Hepatocyte (in vitro differentiated cells): ENCODE measurements at regions not wholly inside any gene's neighbourhood (a gene's known extent, or its start where the extent isn't known, plus 50 kb on each side); places are given as distances from the start of the nearest gene placed in this dataset.

Experiments used
- DNase-seq: peaks from one replicate; pipeline ENCODE4 v3.0.0-alpha.2; 2016; ENCODE audit warnings: low spot score
- H2AFZ ChIP-seq: fragments of 200-600 bp; sonication (generic); 2 replicates; pipeline ENCODE4 v1.6.0; 2016; ENCODE audit warnings: antibody characterized with exemption, mild to moderate bottlenecking
- H3K27ac ChIP-seq: fragments of 200-600 bp; sonication (generic); 2 replicates; pipeline ENCODE4 v1.5.1; 2016; ENCODE audit warnings: mild to moderate bottlenecking
- H3K27me3 ChIP-seq: fragments of 200-600 bp; sonication (generic); 2 replicates; pipeline ENCODE4 v1.6.1; 2016
- H3K36me3 ChIP-seq: fragments of 200-600 bp; sonication (generic); replicated peaks from 2 replicates; pipeline ENCODE4 v1.5.1; 2016; ENCODE audit warnings: low read depth; ENCODE audit not compliant: insufficient read depth
- H3K4me1 ChIP-seq: fragments of 200-600 bp; sonication (generic); 2 replicates; pipeline ENCODE4 v1.5.1; 2016; ENCODE audit warnings: mild to moderate bottlenecking, moderate library complexity; ENCODE audit not compliant: insufficient read depth
- H3K4me2 ChIP-seq: fragments of 200-600 bp; sonication (generic); 2 replicates; pipeline ENCODE4 v1.6.0; 2016
- H3K4me3 ChIP-seq: fragments of 200-600 bp; sonication (generic); 2 replicates; pipeline ENCODE4 v1.5.1; 2016; ENCODE audit warnings: mild to moderate bottlenecking
- H3K79me2 ChIP-seq: fragments of 200-600 bp; sonication (generic); 2 replicates; pipeline ENCODE4 v1.6.0; 2017; ENCODE audit warnings: mild to moderate bottlenecking
- H3K9me2 ChIP-seq: fragments of 200-600 bp; sonication (generic); replicated peaks from 2 replicates; pipeline ENCODE4 v1.6.0; 2017; ENCODE audit warnings: mild to moderate bottlenecking; ENCODE audit not compliant: insufficient read depth
- H3K9me3 ChIP-seq: fragments of 200-600 bp; sonication (generic); 2 replicates; pipeline ENCODE4 v1.5.1; 2016; ENCODE audit warnings: low read depth, mild to moderate bottlenecking
- H4K20me1 ChIP-seq: fragments of 200-600 bp; sonication (generic); 2 replicates; pipeline ENCODE4 v1.6.0; 2016; ENCODE audit warnings: mild to moderate bottlenecking; ENCODE audit not compliant: insufficient read depth, poor library complexity, severe bottlenecking
- EZH2 ChIP-seq: fragments of 200-600 bp; sonication (generic); IDR thresholded peaks from 2 replicates; pipeline ENCODE4 v1.6.1; 2016; ENCODE audit warnings: antibody characterized with exemption, mild to moderate bottlenecking, borderline replicate concordance
- EZH2phosphoT487 ChIP-seq: fragments of 200-600 bp; sonication (generic); IDR thresholded peaks from one replicate; pipeline ENCODE4 v1.6.1; 2018; ENCODE audit warnings: antibody characterized with exemption, mild to moderate bottlenecking, low read depth, moderate library complexity; ENCODE audit not compliant: unreplicated experiment, severe bottlenecking
- whole genome bisulfite sequencing: methylation state at CpG from one replicate; pipeline ENCODE4 v1.1.6; 2016; ENCODE audit warnings: low lambda C conversion rate; ENCODE audit errors: missing lambda C conversion rate; 5-methylcytosine and 5-hydroxymethylcytosine counted together
- TF ChIP-seq, protein P1 (sequence below): fragments of 200-600 bp; sonication (generic); IDR thresholded peaks from 2 replicates; pipeline ENCODE4 v1.5.1; 2016; ENCODE audit warnings: antibody characterized with exemption, mild to moderate bottlenecking; ENCODE audit not compliant: poor library complexity

DNA sequence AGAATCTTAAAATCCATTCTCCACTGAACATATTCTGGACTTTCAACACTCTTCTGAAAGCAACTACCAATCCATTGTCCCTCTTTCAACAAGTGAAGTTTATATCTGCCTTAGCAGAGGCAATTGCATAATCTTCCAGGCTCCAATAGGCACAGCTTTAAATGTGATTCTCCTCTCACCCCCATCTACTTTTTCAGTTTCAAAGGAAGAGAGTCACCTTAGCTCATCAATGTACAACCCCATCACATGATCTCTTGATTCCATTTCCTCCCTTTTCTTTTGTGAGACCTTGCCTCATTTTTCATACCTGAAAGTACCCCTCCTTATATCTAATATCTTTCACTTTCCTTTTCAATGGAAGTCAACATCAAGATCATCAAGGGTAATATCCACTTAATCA lies 921.7 kb upstream of the EPHA5 start:
- no peaks in the 10 kb centered on the region for H3K9me3 ChIP-seq
- H4K20me1 ChIP-seq: no peaks in the 10 kb centered on the region
- no peaks in the 10 kb centered on the region for H3K27me3 ChIP-seq
- H3K79me2 ChIP-seq: no peaks in the 10 kb centered on the region
- no peaks in the 10 kb centered on the region for H3K36me3 ChIP-seq
- no peak for DNase-seq
- H3K4me3 ChIP-seq: no peak overlapping the region
- H3K4me2 ChIP-seq: no peak overlapping the region
- no peaks in the 10 kb centered on the region for H3K4me1 ChIP-seq
- TF ChIP-seq EZH2phosphoT487 (no peak), EZH2 (no peak)
- TF ChIP-seq, protein P1, sequence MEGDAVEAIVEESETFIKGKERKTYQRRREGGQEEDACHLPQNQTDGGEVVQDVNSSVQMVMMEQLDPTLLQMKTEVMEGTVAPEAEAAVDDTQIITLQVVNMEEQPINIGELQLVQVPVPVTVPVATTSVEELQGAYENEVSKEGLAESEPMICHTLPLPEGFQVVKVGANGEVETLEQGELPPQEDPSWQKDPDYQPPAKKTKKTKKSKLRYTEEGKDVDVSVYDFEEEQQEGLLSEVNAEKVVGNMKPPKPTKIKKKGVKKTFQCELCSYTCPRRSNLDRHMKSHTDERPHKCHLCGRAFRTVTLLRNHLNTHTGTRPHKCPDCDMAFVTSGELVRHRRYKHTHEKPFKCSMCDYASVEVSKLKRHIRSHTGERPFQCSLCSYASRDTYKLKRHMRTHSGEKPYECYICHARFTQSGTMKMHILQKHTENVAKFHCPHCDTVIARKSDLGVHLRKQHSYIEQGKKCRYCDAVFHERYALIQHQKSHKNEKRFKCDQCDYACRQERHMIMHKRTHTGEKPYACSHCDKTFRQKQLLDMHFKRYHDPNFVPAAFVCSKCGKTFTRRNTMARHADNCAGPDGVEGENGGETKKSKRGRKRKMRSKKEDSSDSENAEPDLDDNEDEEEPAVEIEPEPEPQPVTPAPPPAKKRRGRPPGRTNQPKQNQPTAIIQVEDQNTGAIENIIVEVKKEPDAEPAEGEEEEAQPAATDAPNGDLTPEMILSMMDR: no peak
- no peak overlapping the region for H2AFZ ChIP-seq
- H3K9me2 ChIP-seq: no peaks in the 10 kb centered on the region
- H3K27ac ChIP-seq: no peak overlapping the region

DNA sequence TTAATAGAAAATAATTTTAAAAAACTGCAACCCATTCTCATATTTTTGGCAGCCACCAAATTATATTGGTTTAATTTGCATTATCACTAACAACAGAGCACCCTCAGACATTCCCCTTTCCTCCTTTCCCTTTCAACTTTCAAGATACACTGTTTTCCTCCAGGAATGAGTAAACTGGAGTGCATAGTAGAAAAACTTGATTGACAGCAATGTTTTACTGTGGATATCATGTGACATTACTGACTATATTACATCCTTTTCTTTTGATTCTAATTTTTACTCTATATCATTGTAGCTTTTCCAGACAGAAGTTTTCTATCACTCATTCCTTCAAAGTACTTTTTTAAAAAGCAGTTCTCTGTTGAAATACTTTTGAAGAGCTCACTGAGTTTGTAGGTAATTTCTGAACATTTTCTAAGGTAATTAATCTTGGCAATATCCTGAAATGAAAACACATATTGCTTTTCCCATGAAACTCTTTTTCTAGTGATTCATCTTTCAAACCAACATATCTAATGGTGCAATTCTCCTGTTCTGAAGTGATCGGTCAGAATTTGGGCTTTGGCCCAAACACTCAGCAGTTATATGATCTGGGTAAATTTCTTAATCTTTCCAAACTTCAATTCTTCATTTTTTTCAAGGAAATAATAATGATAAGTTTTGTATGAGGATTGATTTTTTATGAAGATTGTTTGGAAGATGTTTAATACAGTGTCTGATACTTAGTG lies 920.4 kb upstream of the EPHA5 start:
- Histone ChIP-seq H3K79me2 (no peaks in the 10 kb centered on the region), H3K4me3 (no peak overlapping the region), H3K4me1 (no peaks in the 10 kb centered on the region), H3K9me3 (no peaks in the 10 kb centered on the region), H3K27me3 (no peaks in the 10 kb centered on the region), H3K9me2 (no peaks in the 10 kb centered on the region), H4K20me1 (no peaks in the 10 kb centered on the region), H3K27ac (no peak overlapping the region), H3K4me2 (no peak overlapping the region), H2AFZ (no peak overlapping the region), H3K36me3 (no peaks in the 10 kb centered on the region)
- TF ChIP-seq EZH2phosphoT487 (no peak), EZH2 (no peak)
- TF ChIP-seq, protein P1: no peak
- DNase-seq: no peak
- 97% methylated on average over 1 of the region's 1 CpG for WGBS

DNA sequence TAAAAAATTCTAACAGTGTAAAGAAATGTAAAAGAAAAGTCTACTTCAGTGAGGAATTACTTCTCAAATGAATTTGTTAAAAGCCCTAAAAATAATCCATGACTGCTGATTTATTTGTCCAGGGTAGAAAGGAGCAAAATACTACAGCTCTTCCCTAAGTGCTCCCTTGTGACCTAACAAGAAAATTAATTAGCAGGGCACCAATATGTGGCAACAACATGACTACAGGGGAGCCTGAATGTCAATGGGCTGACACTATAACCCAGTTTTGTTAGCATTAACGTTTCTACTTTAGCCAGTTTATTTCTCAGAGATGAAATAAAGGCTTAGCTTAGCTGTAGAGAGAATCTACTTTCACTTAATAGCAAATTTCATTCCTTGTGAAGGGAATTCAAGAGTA lies 918.9 kb upstream of the EPHA5 start:
- H3K9me2 ChIP-seq: no peaks in the 10 kb centered on the region
- H3K27ac ChIP-seq: no peak overlapping the region
- no peaks in the 10 kb centered on the region for H3K9me3 ChIP-seq

More for the DNA sequence above, 918.9 kb upstream of the EPHA5 start:
- TF ChIP-seq, protein P1: no peak
- TF ChIP-seq EZH2: no peak
- TF ChIP-seq EZH2phosphoT487: no peak
- no peak overlapping the region for H3K4me3 ChIP-seq
- H3K4me2 ChIP-seq: no peak overlapping the region
- H2AFZ ChIP-seq: no peak overlapping the region
- no peaks in the 10 kb centered on the region for H3K36me3 ChIP-seq
- H3K4me1 ChIP-seq: no peaks in the 10 kb centered on the region
- DNase-seq: no peak
- no peaks in the 10 kb centered on the region for H3K79me2 ChIP-seq
- 34% methylated on average over 1 of the region's 1 CpG for WGBS
- no peaks in the 10 kb centered on the region for H3K27me3 ChIP-seq
- H4K20me1 ChIP-seq: no peaks in the 10 kb centered on the region
